Endodermal cell (in vitro differentiated cells): ENCODE measurements at regions not wholly inside any gene's neighbourhood (a gene's known extent, or its start where the extent isn't known, plus 50 kb on each side); places are given as distances from the start of the nearest gene placed in this dataset.

ENCODE experiments used
- DNase-seq: peaks from one replicate; pipeline ENCODE4 v3.0.0-alpha.2; 2017
- H3K27ac ChIP-seq: 2 replicates; pipeline ENCODE4 v1.5.1; 2013; ENCODE audit warnings: mild to moderate bottlenecking, low read depth, low read length, moderate library complexity
- H3K27me3 ChIP-seq: 2 replicates; pipeline ENCODE4 v1.6.1; 2013; ENCODE audit warnings: mild to moderate bottlenecking, low read length, moderate library complexity; ENCODE audit not compliant: insufficient read depth, control insufficient read depth, poor library complexity, severe bottlenecking
- H3K36me3 ChIP-seq: 2 replicates; pipeline ENCODE4 v1.7.0; 2013; ENCODE audit warnings: mild to moderate bottlenecking, low read length, moderate library complexity; ENCODE audit not compliant: control insufficient read depth, insufficient read depth
- H3K4me1 ChIP-seq: one replicate; pipeline ENCODE4 v1.7.0; 2013; ENCODE audit warnings: low read length; ENCODE audit not compliant: control insufficient read depth, insufficient read depth
- H3K4me3 ChIP-seq: 2 replicates; pipeline ENCODE4 v1.5.1; 2013; ENCODE audit warnings: mild to moderate bottlenecking, low read length, moderate library complexity
- H3K9ac ChIP-seq: 2 replicates; pipeline ENCODE4 v1.6.1; 2013; ENCODE audit warnings: mild to moderate bottlenecking, low read length, moderate library complexity; ENCODE audit not compliant: poor library complexity, severe bottlenecking; ENCODE audit errors: extremely low read depth
- H3K9me3 ChIP-seq: 2 replicates; pipeline ENCODE4 v1.6.1; 2013; ENCODE audit warnings: mild to moderate bottlenecking, low read length, moderate library complexity; ENCODE audit not compliant: control insufficient read depth
- H3K27ac Mint-ChIP-seq: 2 replicates; pipeline ENCODE4 v1.8.0; 2020; ENCODE audit warnings: mixed read lengths
- H3K27me3 Mint-ChIP-seq: 2 replicates; pipeline ENCODE4 v1.8.0; 2021; ENCODE audit warnings: mild to moderate bottlenecking, mixed read lengths; ENCODE audit not compliant: insufficient read depth
- H3K36me3 Mint-ChIP-seq: 2 replicates; pipeline ENCODE4 v1.8.0; 2020; ENCODE audit warnings: low read depth, mixed read lengths
- H3K4me1 Mint-ChIP-seq: 2 replicates; pipeline ENCODE4 v1.8.0; 2020; ENCODE audit warnings: mixed read lengths
- H3K4me3 Mint-ChIP-seq: 2 replicates; pipeline ENCODE4 v1.8.0; 2020; ENCODE audit warnings: mild to moderate bottlenecking, moderate library complexity, mixed read lengths
- H3K9me3 Mint-ChIP-seq: 2 replicates; pipeline ENCODE4 v1.8.0; 2020; ENCODE audit warnings: mild to moderate bottlenecking, mixed read lengths
- WGBS, 2 experiments: methylation state at CpG; one replicate each; pipeline versions ENCODE4 v1.1.5 to v1.1.7; 2013; ENCODE audit warnings: missing lambda C conversion rate in 2 of 2, mixed read lengths in 1 of 2; ENCODE audit not compliant: insufficient coverage in 1 of 2, insufficient read length in 1 of 2; 5-methylcytosine and 5-hydroxymethylcytosine counted together
- TF ChIP-seq, protein P1 (sequence below): fragments of 200-600 bp; sonication (generic); conservative IDR thresholded peaks from 2 replicates; pipeline ENCODE4 v1.5.0; 2021; ENCODE audit warnings: antibody characterized with exemption, mild to moderate bottlenecking

DNA sequence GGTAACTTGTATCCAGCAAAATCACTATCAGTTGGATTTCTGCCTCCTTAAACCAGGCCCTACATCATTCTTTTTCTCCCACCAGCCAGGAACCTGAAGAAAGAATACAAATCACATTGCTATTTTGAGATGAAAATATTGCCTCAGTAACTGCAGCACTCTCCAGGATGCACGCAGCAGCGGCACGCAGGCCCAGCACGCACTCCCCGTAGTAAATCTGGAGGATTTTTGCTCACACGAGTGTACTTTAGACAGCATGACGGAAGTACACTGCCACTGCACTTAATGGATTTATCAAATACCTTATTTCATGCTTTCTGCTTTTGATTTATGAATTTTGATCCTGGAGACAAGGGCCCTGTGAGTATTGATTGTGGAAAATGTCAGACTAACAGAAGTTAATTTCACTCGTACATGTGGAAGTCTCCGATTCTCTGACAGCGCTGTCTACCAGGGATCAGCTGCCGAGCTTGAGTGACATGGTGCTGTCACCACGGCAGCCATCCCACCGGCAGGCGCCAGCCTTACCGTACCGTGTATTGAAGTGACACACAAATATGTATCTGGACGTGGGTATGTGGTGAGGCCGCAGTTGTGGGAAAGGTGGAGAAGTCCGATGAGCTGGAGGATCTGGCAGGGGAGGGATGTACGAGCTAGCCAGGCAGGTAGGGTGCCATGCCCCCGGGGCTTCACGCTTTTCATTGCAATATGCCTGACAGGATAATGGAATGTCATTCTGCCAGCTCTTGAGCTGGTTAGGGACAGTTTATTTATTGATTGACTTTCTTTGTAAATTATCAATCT lies 863.7 kb downstream of the GALR1 start:
- Histone ChIP-seq H3K9me3 (no peaks in the 10 kb centered on the region), H3K4me3 (no peak overlapping the region), H3K9ac (no peak overlapping the region), H3K27me3 (no peaks in the 10 kb centered on the region), H3K4me1 (no peaks in the 10 kb centered on the region), H3K36me3 (no peaks in the 10 kb centered on the region), H3K27ac (no peak overlapping the region)
- no peaks in the 10 kb centered on the region for H3K27me3 Mint-ChIP-seq
- H3K27ac Mint-ChIP-seq: no peak overlapping the region
- H3K9me3 Mint-ChIP-seq: no peaks in the 10 kb centered on the region
- DNase-seq: no peak
- no peak overlapping the region for H3K4me3 Mint-ChIP-seq
- 94 to 95% methylated on average over 17 to 22 of the region's 22 CpGs for WGBS, 2 experiments
- no peaks in the 10 kb centered on the region for H3K36me3 Mint-ChIP-seq
- H3K4me1 Mint-ChIP-seq: no peaks in the 10 kb centered on the region
- TF ChIP-seq, protein P1, sequence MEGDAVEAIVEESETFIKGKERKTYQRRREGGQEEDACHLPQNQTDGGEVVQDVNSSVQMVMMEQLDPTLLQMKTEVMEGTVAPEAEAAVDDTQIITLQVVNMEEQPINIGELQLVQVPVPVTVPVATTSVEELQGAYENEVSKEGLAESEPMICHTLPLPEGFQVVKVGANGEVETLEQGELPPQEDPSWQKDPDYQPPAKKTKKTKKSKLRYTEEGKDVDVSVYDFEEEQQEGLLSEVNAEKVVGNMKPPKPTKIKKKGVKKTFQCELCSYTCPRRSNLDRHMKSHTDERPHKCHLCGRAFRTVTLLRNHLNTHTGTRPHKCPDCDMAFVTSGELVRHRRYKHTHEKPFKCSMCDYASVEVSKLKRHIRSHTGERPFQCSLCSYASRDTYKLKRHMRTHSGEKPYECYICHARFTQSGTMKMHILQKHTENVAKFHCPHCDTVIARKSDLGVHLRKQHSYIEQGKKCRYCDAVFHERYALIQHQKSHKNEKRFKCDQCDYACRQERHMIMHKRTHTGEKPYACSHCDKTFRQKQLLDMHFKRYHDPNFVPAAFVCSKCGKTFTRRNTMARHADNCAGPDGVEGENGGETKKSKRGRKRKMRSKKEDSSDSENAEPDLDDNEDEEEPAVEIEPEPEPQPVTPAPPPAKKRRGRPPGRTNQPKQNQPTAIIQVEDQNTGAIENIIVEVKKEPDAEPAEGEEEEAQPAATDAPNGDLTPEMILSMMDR: no peak

DNA sequence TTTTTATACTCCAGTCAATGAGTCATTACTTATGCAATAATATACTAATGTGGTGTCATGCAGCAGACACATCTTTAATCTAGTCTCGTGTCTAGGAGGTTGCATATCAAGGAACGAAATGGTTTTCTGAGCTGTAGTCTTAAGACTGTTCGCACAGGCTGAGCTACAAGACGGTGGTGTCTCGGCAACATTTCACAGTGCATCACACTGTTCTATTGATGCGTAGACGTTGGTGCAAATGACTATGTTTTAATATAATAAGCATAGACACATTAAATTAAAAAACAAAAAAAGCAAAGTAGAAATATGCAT lies 864.2 kb downstream of the GALR1 start:
- Mint-ChIP-seq H3K4me3 (no peak overlapping the region), H3K27me3 (no peaks in the 10 kb centered on the region), H3K36me3 (no peaks in the 10 kb centered on the region), H3K9me3 (peaks cover 3% of the 10 kb centered on the region), H3K4me1 (no peaks in the 10 kb centered on the region), H3K27ac (no peak overlapping the region)
- DNase-seq: no peak
- H3K27me3 ChIP-seq: no peaks in the 10 kb centered on the region
- no peak overlapping the region for H3K27ac ChIP-seq
- H3K9me3 ChIP-seq: no peaks in the 10 kb centered on the region
- H3K36me3 ChIP-seq: no peaks in the 10 kb centered on the region
- no peak overlapping the region for H3K9ac ChIP-seq
- WGBS, 2 experiments: 91 to 96% methylated on average over 3 to 5 of the region's 7 CpGs
- TF ChIP-seq, protein P1: no peak
- no peaks in the 10 kb centered on the region for H3K4me1 ChIP-seq
- no peak overlapping the region for H3K4me3 ChIP-seq

GRCh38 chr18:78115896-78116561 lies 863.6 kb upstream of the SALL3 start:
- H3K9me3 Mint-ChIP-seq: peaks cover 9% of the 10 kb centered on the region
- 100% methylated on average over 1 of the region's 1 CpG; no CpG with 5 or more reads in 1 of the 2 experiments for WGBS, 2 experiments

More at GRCh38 chr18:78115896-78116561, 863.6 kb upstream of the SALL3 start:
- H3K36me3 Mint-ChIP-seq: no peaks in the 10 kb centered on the region
- Histone ChIP-seq H3K36me3 (no peaks in the 10 kb centered on the region), H3K4me1 (no peaks in the 10 kb centered on the region), H3K27ac (no peak overlapping the region), H3K4me3 (no peak overlapping the region), H3K9me3 (no peaks in the 10 kb centered on the region), H3K9ac (no peak overlapping the region), H3K27me3 (no peaks in the 10 kb centered on the region)
- no peaks in the 10 kb centered on the region for H3K4me1 Mint-ChIP-seq
- TF ChIP-seq, protein P1: no peak
- no peak overlapping the region for H3K4me3 Mint-ChIP-seq
- DNase-seq: no peak
- peaks cover 3% of the 10 kb centered on the region for H3K27me3 Mint-ChIP-seq
- no peak overlapping the region for H3K27ac Mint-ChIP-seq
